HepG2 (cell line): ENCODE measurements at regions not wholly inside any gene's neighbourhood (a gene's known extent, or its start where the extent isn't known, plus 50 kb on each side); places are given as distances from the start of the nearest gene placed in this dataset.

Experiments used
- ATAC-seq: fragments of 200-7000 bp; cut with Tn5 transposase; 3 replicates; pipeline ENCODE4 v1.9.1; 2020; ENCODE audit warnings: mild to moderate bottlenecking, moderate library complexity
- BruUV-seq: library from RNA; stranded (reverse); fragments of 400-500 nt; replicated peaks from 2 replicates; lab custom pipeline; 2021; lab: Mats Ljungman, UMichigan
- CTCF ChIA-PET: fragments of 300-600 bp; formaldehyde crosslinking; extraction: SDS; loops from one replicate; lab custom pipeline; 2021; ENCODE audit warnings: low total read pairs, inconsistent platforms, low intra/inter-chr PET ratio; lab: Yijun Ruan, JAX
- POLR2A ChIA-PET: fragments of 350-600 bp; sonication (Branson Sonifier 250); formaldehyde crosslinking; loops from one replicate; lab custom pipeline; 2020; ENCODE audit warnings: antibody characterized with exemption, inconsistent platforms; lab: Yijun Ruan, JAX
- DNase-seq: peaks from one replicate; pipeline ENCODE4 v3.0.0-alpha.2; 2015; ENCODE audit warnings: low spot score
- FAIRE-seq: peaks from 3 replicates; lab custom pipeline; 2011; peaks lifted over from hg19 to GRCh38; lab: Jason Lieb, UNC
- H2AFZ ChIP-seq: one replicate; pipeline ENCODE4 v1.6.1; 2011; ENCODE audit warnings: low read length, inconsistent platforms
- H3K27ac ChIP-seq: fragments of 300-600 bp; 3 replicates; pipeline ENCODE4 v1.8.0; 2011; ENCODE audit warnings: mixed run types, mild to moderate bottlenecking, mixed read lengths, low read length, inconsistent platforms; ENCODE audit not compliant: insufficient read depth; ENCODE audit errors: extremely low read length
- H3K27me3 ChIP-seq, 2 experiments: fragments of 200-600 bp in 1 of 2; 2 replicates in 1 of 2; 3 replicates in 1 of 2; pipeline versions ENCODE4 v1.6.0 to v1.8.0; 2011; ENCODE audit warnings: low read length in 2 of 2, mild to moderate bottlenecking in 2 of 2, moderate library complexity in 2 of 2, inconsistent platforms in 1 of 2; ENCODE audit not compliant: insufficient read depth in 2 of 2, control insufficient read depth in 1 of 2
- H3K36me3 ChIP-seq, 2 experiments: fragments of 200-600 bp in 1 of 2; replicated peaks in 1 of 2; 2 replicates in 1 of 2; 3 replicates in 1 of 2; pipeline versions ENCODE4 v1.5.1 to v1.8.0; 2011; ENCODE audit warnings: low read length in 2 of 2, inconsistent platforms in 1 of 2; ENCODE audit not compliant: insufficient read depth in 2 of 2, control insufficient read depth in 1 of 2
- H3K4me1 ChIP-seq: 2 replicates; pipeline ENCODE4 v1.5.1; 2012; ENCODE audit warnings: low read length, inconsistent platforms; ENCODE audit not compliant: insufficient read depth
- H3K4me2 ChIP-seq: 2 replicates; pipeline ENCODE4 v1.6.0; 2011; ENCODE audit warnings: low read depth, low read length, inconsistent platforms
- H3K4me3 ChIP-seq, 3 experiments: fragments of 200-600 bp in 1 of 3; sonication (generic), shearing (Covaris generic) in 1 of 3; replicated peaks in 1 of 3; 2 replicates each; pipeline ENCODE4 v1.5.1; 2011 to 2016; ENCODE audit warnings: low read length in 3 of 3, inconsistent platforms in 2 of 3, low read depth in 2 of 3, mild to moderate bottlenecking in 2 of 3, control low read depth in 1 of 3, mixed read lengths in 1 of 3; ENCODE audit not compliant: insufficient read depth in 1 of 3
- H3K79me2 ChIP-seq: one replicate; pipeline ENCODE4 v1.6.1; 2011; ENCODE audit warnings: low read length, inconsistent platforms; ENCODE audit not compliant: insufficient read depth
- H3K9ac ChIP-seq: 2 replicates; pipeline ENCODE4 v1.6.0; 2011; ENCODE audit warnings: mild to moderate bottlenecking, low read depth, low read length, inconsistent platforms; ENCODE audit not compliant: insufficient read depth
- H3K9me3 ChIP-seq: 2 replicates; pipeline ENCODE4 v1.5.1; 2012; ENCODE audit warnings: mild to moderate bottlenecking, low read length
- H4K20me1 ChIP-seq: 2 replicates; pipeline ENCODE4 v1.6.0; 2011; ENCODE audit warnings: inconsistent platforms, mild to moderate bottlenecking, low read length, moderate library complexity; ENCODE audit not compliant: insufficient read depth
- CEBPG ChIP-seq: IDR thresholded peaks from 2 replicates; pipeline ENCODE4 v1.6.1; 2016
- HNRNPUL1 ChIP-seq: fragments of 200-400 bp; formaldehyde crosslinking; IDR thresholded peaks from 2 replicates; pipeline ENCODE4 v1.6.1; 2017; ENCODE audit warnings: low read depth, mild to moderate bottlenecking, low read length, moderate library complexity
- MZF1 ChIP-seq: sonication (generic); formaldehyde crosslinking; IDR thresholded peaks from 2 replicates; pipeline ENCODE4 v1.8.1; 2023; ENCODE audit warnings: mild to moderate bottlenecking, missing genetic modification reagents, borderline replicate concordance
- PAXIP1 ChIP-seq: sonication (generic); formaldehyde crosslinking; conservative IDR thresholded peaks from 2 replicates; pipeline ENCODE4 v1.4.0; 2020; ENCODE audit warnings: mild to moderate bottlenecking, missing genetic modification reagents, moderate library complexity
- SNAI1 ChIP-seq: sonication (generic); formaldehyde crosslinking; IDR thresholded peaks from 2 replicates; pipeline ENCODE4 v1.5.0; 2020; ENCODE audit warnings: mild to moderate bottlenecking, missing genetic modification reagents, borderline replicate concordance
- ZBTB38 ChIP-seq: sonication (generic); formaldehyde crosslinking; IDR thresholded peaks from 2 replicates; pipeline ENCODE4 v1.5.1; 2020; ENCODE audit warnings: mild to moderate bottlenecking, missing genetic modification reagents
- ZNF235 ChIP-seq: sonication (generic); formaldehyde crosslinking; IDR thresholded peaks from 2 replicates; pipeline ENCODE4 v1.8.1; 2023; ENCODE audit warnings: mild to moderate bottlenecking, missing genetic modification reagents, borderline replicate concordance
- ZNF253 ChIP-seq: sonication (generic); formaldehyde crosslinking; IDR thresholded peaks from 2 replicates; pipeline ENCODE4 v1.8.0; 2022; ENCODE audit warnings: mild to moderate bottlenecking, missing genetic modification reagents, borderline replicate concordance
- ZNF557 ChIP-seq: sonication (generic); formaldehyde crosslinking; IDR thresholded peaks from 2 replicates; pipeline ENCODE4 v1.4.0; 2020; ENCODE audit warnings: missing genetic modification reagents
- ZNF562 ChIP-seq: sonication (generic); formaldehyde crosslinking; IDR thresholded peaks from 2 replicates; pipeline ENCODE4 v1.8.0; 2022; ENCODE audit warnings: missing genetic modification reagents, borderline replicate concordance
- ZNF660 ChIP-seq: sonication (generic); formaldehyde crosslinking; IDR thresholded peaks from 2 replicates; pipeline ENCODE4 v1.5.1; 2020; ENCODE audit warnings: mild to moderate bottlenecking, low read depth, missing genetic modification reagents, borderline replicate concordance
- ZNF709 ChIP-seq: sonication (generic); formaldehyde crosslinking; IDR thresholded peaks from 2 replicates; pipeline ENCODE4 v1.5.0; 2020; ENCODE audit warnings: mild to moderate bottlenecking, missing genetic modification reagents
- WGBS: methylation state at CpG from one replicate; pipeline ENCODE4 v1.1.6; 2017; ENCODE audit warnings: low lambda C conversion rate; 5-methylcytosine and 5-hydroxymethylcytosine counted together
- in situ Hi-C: cut with HindIII; loops from 2 replicates; pipeline ENCODE4 v1.10.0; 2017; ENCODE audit warnings: low pct_unique_long_range_greater_than_20kb; ENCODE audit not compliant: extremely low pct_ligation_motif_present
- intact Hi-C: fragments of 100-400 bp; cut with micrococcal nuclease; formaldehyde crosslinking; loops from one replicate; pipeline ENCODE4 v1.10.0; 2022; ENCODE audit not compliant: unreplicated experiment

DNA sequence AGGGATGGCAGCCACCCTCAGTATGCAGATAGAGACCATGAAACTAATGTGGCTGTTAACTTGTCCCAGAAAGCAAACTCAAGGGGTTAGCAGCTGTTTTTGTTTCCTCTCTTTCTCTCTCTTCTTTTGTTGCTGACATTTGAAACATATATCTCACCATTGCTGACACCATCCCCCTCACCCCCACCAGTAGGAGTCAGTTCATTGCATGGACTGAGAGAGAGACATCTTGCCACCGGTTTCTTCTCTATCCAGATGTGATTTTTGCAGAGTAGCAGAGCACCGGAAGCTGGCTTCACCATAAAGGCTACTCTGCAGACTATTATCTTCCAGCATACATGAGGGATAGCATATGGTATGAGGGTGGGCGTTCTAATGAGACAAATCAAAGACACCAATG, 177.1 kb upstream of the FRG1 start:
- Histone ChIP-seq H3K27ac (no peak overlapping the region), H3K79me2 (no peaks in the 10 kb centered on the region), H3K9ac (no peak overlapping the region), H3K4me1 (no peaks in the 10 kb centered on the region), H3K4me2 (no peak overlapping the region), H3K4me3 (no peak overlapping the region), H3K9me3 (no peaks in the 10 kb centered on the region), H2AFZ (no peak overlapping the region), H3K36me3 (no peaks in the 10 kb centered on the region), H3K27me3 (0 out of 5 replicates have a peak, but pooled peaks cover 0 to 2% of the 10 kb centered on the region in 2 experiments), H4K20me1 (no peaks in the 10 kb centered on the region)
- FAIRE-seq (no peak), DNase-seq (no peak), ATAC-seq (no peak)
- no TSS peak for BruUV-seq
- TF ChIP-seq ZNF253 (CRISPR knock-in tag) = no peak
- intact Hi-C loops (no loop called here), in situ Hi-C loops (no loop called here)
- WGBS = 0% methylated on average over 3 of the region's 3 CpGs
- CTCF ChIA-PET = no interaction called here
- POLR2A ChIA-PET = no interaction called here

GRCh38 chr4:189765301-189765700, 175.4 kb upstream of the FRG1 start:
- intact Hi-C loops (no loop called here), in situ Hi-C loops (no loop called here)
- no peaks in the 10 kb centered on the region for H3K79me2 ChIP-seq

More at GRCh38 chr4:189765301-189765700, 175.4 kb upstream of the FRG1 start:
- Histone ChIP-seq H3K4me3 (no peak overlapping the region), H3K9ac (no peak overlapping the region), H3K27me3 (0 out of 5 replicates have a peak, but pooled peaks cover 0 to 7% of the 10 kb centered on the region in 2 experiments), H4K20me1 (no peaks in the 10 kb centered on the region), H2AFZ (no peak overlapping the region), H3K9me3 (no peaks in the 10 kb centered on the region), H3K4me1 (no peaks in the 10 kb centered on the region), H3K4me2 (no peak overlapping the region), H3K27ac (no peak overlapping the region), H3K36me3 (no peaks in the 10 kb centered on the region)
- TF ChIP-seq ZNF562 (no peak), HNRNPUL1 (no peak), CEBPG (CRISPR knock-in tag) (no peak), ZNF235 (CRISPR knock-in tag) (no peak), ZNF660 (CRISPR knock-in tag) (no peak), ZNF557 (CRISPR knock-in tag) (no peak), PAXIP1 (CRISPR knock-in tag) (no peak), MZF1 (CRISPR knock-in tag) (no peak), ZBTB38 (CRISPR knock-in tag) (no peak), ZNF709 (CRISPR knock-in tag) (no peak), SNAI1 (CRISPR knock-in tag) (no peak)
- CTCF ChIA-PET = no interaction called here
- 33% methylated on average over 10 of the region's 10 CpGs for WGBS
- no peak for ATAC-seq
- FAIRE-seq = no peak
- BruUV-seq = no TSS peak
- POLR2A ChIA-PET = no interaction called here
- no peak for DNase-seq
